Loucy (cell line): ENCODE measurements at regions not wholly inside any gene's neighbourhood (a gene's known extent, or its start where the extent isn't known, plus 50 kb on each side); places are given as distances from the start of the nearest gene placed in this dataset.

Source experiments
- CTCF ChIP-seq: fragments of 200-600 bp; sonication (generic); conservative IDR thresholded peaks from 2 replicates; pipeline ENCODE4 v1.5.1; 2014; ENCODE audit warnings: mild to moderate bottlenecking, antibody characterized with exemption, low read length
- EZH2phosphoT487 ChIP-seq: fragments of 200-600 bp; IDR thresholded peaks from 2 replicates; pipeline ENCODE4 v1.6.1; 2018; ENCODE audit warnings: antibody characterized with exemption, mild to moderate bottlenecking, moderate library complexity, borderline replicate concordance

- TF ChIP-seq EZH2phosphoT487 (no peak), CTCF (no peak)
Measured at GRCh38 chr5:33080287-33080686, 360.5 kb upstream of the TARS1 start.
